ENCODE measurements at regions not wholly inside any gene's neighbourhood (a gene's known extent, or its start where the extent isn't known, plus 50 kb on each side); places are given as distances from the start of the nearest gene placed in this dataset.

DNA sequence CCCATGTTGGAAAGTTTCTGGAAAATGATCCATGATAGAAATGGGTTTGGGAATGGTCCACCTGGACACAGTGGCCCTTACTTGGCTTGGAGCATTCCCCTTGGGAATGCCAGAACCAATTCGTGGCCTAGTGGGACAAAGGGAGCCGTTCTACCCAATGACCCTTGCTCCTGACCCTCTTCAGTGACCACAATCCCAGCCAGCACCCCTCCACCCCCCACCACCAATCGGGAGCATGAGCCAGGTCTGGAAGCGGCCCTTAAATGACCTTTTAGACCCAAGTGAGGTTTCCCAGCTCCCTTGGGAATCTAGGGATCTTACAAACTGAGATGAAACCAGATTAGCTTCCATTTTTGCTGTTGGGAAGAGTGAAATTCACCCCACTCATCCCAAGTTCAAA lies 51.3 kb upstream of the CDON start:
- TF ChIP-seq POLR2A (IDR thresholded peaks at IDR 0.05; ENCODE audit: low read length), result no peak
- TF ChIP-seq GATA1 (IDR thresholded peaks at IDR 0.05; ENCODE audit: low read depth, low read length), result no peak

Measured in erythroblast (primary cell).